ENCODE measurements at regions not wholly inside any gene's neighbourhood (a gene's known extent, or its start where the extent isn't known, plus 50 kb on each side); places are given as distances from the start of the nearest gene placed in this dataset.

GRCh38 chr5:21694567-21694966, 1158.6 kb downstream of the CDH12 start:
- Mint-ChIP-seq H3K27ac (no peak overlapping the region), H3K36me3 (ENCODE audit: low read depth) (no peaks in the 10 kb centered on the region), H3K4me1 (no peaks in the 10 kb centered on the region), H3K27me3 (no peaks in the 10 kb centered on the region), H3K9me3 (peaks cover 4% of the 10 kb centered on the region), H3K4me3 (no peak overlapping the region)
- CTCF ChIA-PET = no interaction called here
- DNase-seq (no peak), ATAC-seq (ENCODE audit: low read depth) (no peak)
- intact Hi-C loops (cut with micrococcal nuclease) = no loop called here
- TF ChIP-seq CTCF (IDR thresholded peaks at IDR 0.05) = no peak
- POLR2A ChIA-PET = no interaction called here

- ChIA-PET POLR2A (no interaction called here), CTCF (interaction anchor here (1.1 kb wide), 1 partner anchor 37 kb away, joined by 3 read pairs; no protein-coding TSS in a partner anchor)
- no peaks in the 10 kb centered on the region for H3K36me3 Mint-ChIP-seq (ENCODE audit: low read depth)
- no peak for DNase-seq
- intact Hi-C loops (cut with micrococcal nuclease) = no loop called here
- H3K4me3 Mint-ChIP-seq = no peak overlapping the region
- H3K27ac Mint-ChIP-seq = no peak overlapping the region
- no peaks in the 10 kb centered on the region for H3K4me1 Mint-ChIP-seq
- no peak for ATAC-seq (ENCODE audit: low read depth)
- no peaks in the 10 kb centered on the region for H3K27me3 Mint-ChIP-seq
- H3K9me3 Mint-ChIP-seq = peaks cover 4% of the 10 kb centered on the region
- no peak for TF ChIP-seq CTCF (IDR thresholded peaks at IDR 0.05)
These were observed 1159.6 kb downstream of the CDH12 start for GRCh38 chr5:21693591-21693990.

GRCh38 chr5:21689587-21689986, 1163.6 kb downstream of the CDH12 start:
- Mint-ChIP-seq H3K27me3 (no peaks in the 10 kb centered on the region), H3K36me3 (ENCODE audit: low read depth) (no peaks in the 10 kb centered on the region), H3K27ac (no peak overlapping the region), H3K4me3 (no peak overlapping the region), H3K4me1 (no peaks in the 10 kb centered on the region), H3K9me3 (no peaks in the 10 kb centered on the region)
- POLR2A ChIA-PET = no interaction called here
- DNase-seq (no peak), ATAC-seq (ENCODE audit: low read depth) (no peak)
- TF ChIP-seq CTCF (IDR thresholded peaks at IDR 0.05) = no peak
- intact Hi-C loops (cut with micrococcal nuclease) = no loop called here
- CTCF ChIA-PET = no interaction called here

GRCh38 chr5:21688655-21689054, 1164.5 kb downstream of the CDH12 start:
- Mint-ChIP-seq H3K4me1 (no peaks in the 10 kb centered on the region), H3K27ac (no peak overlapping the region), H3K36me3 (ENCODE audit: low read depth) (no peaks in the 10 kb centered on the region), H3K4me3 (no peak overlapping the region), H3K27me3 (no peaks in the 10 kb centered on the region), H3K9me3 (no peaks in the 10 kb centered on the region)
- DNase-seq = no peak
- ChIA-PET CTCF (no interaction called here), POLR2A (no interaction called here)
- TF ChIP-seq CTCF (IDR thresholded peaks at IDR 0.05) = no peak
- intact Hi-C loops (cut with micrococcal nuclease) = no loop called here
- ATAC-seq (ENCODE audit: low read depth) = no peak

GRCh38 chr5:21687621-21688020, 1165.5 kb downstream of the CDH12 start:
- H3K9me3 Mint-ChIP-seq = no peaks in the 10 kb centered on the region
- H3K27ac Mint-ChIP-seq = no peak overlapping the region
- H3K36me3 Mint-ChIP-seq (ENCODE audit: low read depth) = no peaks in the 10 kb centered on the region
- TF ChIP-seq CTCF (IDR thresholded peaks at IDR 0.05) = no peak
- no peak overlapping the region for H3K4me3 Mint-ChIP-seq
- H3K27me3 Mint-ChIP-seq = no peaks in the 10 kb centered on the region
- ChIA-PET POLR2A (no interaction called here), CTCF (no interaction called here)
- intact Hi-C loops (cut with micrococcal nuclease) = no loop called here
- ATAC-seq (ENCODE audit: low read depth) (no peak), DNase-seq (no peak)
- no peaks in the 10 kb centered on the region for H3K4me1 Mint-ChIP-seq

Measured in activated B cell treated with CpG ODN at 0.5 μM for 24 hours (primary cell).